ENCODE measurements at regions not wholly inside any gene's neighbourhood (a gene's known extent, or its start where the extent isn't known, plus 50 kb on each side); places are given as distances from the start of the nearest gene placed in this dataset.

DNA sequence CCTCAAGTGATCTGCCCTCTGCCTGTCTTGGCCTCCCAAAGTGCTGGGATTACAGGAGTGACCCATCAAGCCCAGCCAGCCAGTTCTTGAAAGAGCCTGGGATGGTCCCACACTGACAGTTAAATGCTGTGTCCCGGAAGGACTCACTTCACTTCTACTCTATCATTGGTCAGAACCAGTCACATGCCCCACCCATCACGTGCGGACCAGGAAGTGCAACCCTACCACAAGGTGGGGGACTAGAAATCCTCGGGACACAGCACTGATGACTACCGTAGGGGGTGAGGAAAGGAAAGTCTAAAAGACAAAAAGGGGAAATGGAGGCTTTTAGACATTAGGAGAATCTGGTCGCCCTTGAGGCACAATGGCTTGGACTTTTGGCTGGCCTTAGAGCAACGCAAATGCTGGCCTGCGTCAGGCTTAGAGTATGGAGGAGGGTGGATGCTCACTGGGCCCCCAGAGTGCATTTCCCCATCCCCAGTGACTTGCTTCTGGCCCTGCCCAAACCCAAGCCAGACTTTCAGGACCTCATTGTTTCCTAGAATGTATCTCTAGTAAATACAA is 207.7 kb downstream of the TTC8 start:
- Histone ChIP-seq H3K9me3 (ENCODE audit: control insufficient read depth, insufficient read depth, low read length) (no peaks in the 10 kb centered on the region), H3K27me3 (ENCODE audit: control insufficient read depth, insufficient read depth, low read length) (peaks cover 2% of the 10 kb centered on the region; the same call in 1 of the 2 replicates)

DNA sequence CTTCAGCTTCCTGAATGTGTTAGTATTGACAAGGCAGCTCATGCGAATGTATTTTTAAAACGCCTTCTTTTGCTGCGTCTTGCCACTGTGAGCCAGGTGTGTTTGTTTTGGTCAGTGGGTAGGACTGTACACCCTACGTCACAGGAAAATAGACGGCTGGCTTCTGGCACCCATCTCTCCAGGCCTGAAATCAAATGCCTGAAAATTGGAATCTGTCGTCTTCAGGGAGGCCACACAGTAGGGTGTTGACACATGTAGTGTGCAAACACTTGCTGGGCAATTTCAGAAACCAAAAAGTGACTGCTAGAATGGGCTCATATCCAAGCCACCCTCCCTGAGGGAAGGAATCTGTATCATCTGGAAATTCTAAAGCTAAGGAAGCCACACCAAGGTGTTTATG is 209.3 kb downstream of the TTC8 start:
- H3K27me3 ChIP-seq (ENCODE audit: control insufficient read depth, insufficient read depth, low read length) = peaks cover 1% of the 10 kb centered on the region; the same call in 1 of the 2 replicates

More for the DNA sequence above, 207.7 kb downstream of the TTC8 start:
- H3K27ac ChIP-seq (ENCODE audit: low read length) = no peak overlapping the region
- H3K4me1 ChIP-seq (ENCODE audit: control insufficient read depth, insufficient read depth, low read length) = no peaks in the 10 kb centered on the region
- whole genome bisulfite sequencing (ENCODE audit: insufficient coverage, insufficient read length) = no CpG with 5 or more reads among the region's 8 CpGs
- H3K36me3 ChIP-seq (ENCODE audit: control insufficient read depth, insufficient read depth, low read length) = no peaks in the 10 kb centered on the region
- no peak overlapping the region for H3K4me3 ChIP-seq (ENCODE audit: low read length)
- no peak for DNase-seq (ENCODE audit: low read depth, low spot score)

DNA sequence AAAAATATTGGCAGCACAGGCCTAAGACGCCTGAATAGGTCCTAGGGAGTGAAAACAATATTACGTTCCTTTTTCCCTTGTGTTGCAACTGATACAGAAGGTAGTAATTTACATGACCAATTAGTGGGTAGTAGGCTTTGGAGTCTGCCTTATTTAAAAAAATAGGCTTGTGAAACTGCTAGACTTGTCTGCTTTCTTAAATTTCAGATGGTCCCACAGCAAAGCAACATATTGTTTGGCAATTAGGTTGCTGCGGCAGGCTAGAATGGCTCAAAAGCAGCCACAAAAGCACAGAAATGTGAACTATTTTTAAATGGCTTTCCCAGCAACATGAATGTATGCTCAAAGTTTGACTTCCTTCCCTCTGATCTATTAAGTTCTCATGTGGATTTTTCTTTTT is 211.9 kb downstream of the TTC8 start:
- H3K4me3 ChIP-seq (ENCODE audit: low read length) = no peak overlapping the region
- DNase-seq (ENCODE audit: low read depth, low spot score) = no peak

More for the DNA sequence above, 209.3 kb downstream of the TTC8 start:
- H3K4me3 ChIP-seq (ENCODE audit: low read length) = no peak overlapping the region
- WGBS (ENCODE audit: insufficient coverage, insufficient read length) = no CpG with 5 or more reads among the region's 6 CpGs
- H3K36me3 ChIP-seq (ENCODE audit: control insufficient read depth, insufficient read depth, low read length) = no peaks in the 10 kb centered on the region
- no peak for DNase-seq (ENCODE audit: low read depth, low spot score)
- H3K27ac ChIP-seq (ENCODE audit: low read length) = no peak overlapping the region
- no peaks in the 10 kb centered on the region for H3K4me1 ChIP-seq (ENCODE audit: control insufficient read depth, insufficient read depth, low read length)
- no peaks in the 10 kb centered on the region for H3K9me3 ChIP-seq (ENCODE audit: control insufficient read depth, insufficient read depth, low read length)

DNA sequence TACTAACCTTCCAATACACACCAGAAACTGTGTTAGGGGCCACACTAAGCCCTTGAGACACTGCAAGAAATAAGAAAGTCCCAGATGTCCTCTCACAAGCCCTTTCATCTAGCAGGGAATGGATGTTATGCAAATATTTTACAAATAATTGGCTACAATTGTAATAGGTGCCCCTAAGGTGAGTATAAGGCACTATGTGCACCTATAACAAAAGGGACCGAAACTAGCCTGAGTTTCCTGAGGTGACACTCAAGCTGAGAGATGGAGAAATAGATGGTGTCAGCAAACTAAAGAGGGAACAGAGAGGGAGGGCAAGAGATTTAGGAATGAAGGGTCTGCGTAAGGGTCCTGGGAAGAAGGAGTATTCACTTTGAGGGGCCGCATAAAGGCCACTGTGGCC is 212.6 kb downstream of the TTC8 start:
- no peaks in the 10 kb centered on the region for H3K27me3 ChIP-seq (ENCODE audit: control insufficient read depth, insufficient read depth, low read length)
- H3K4me3 ChIP-seq (ENCODE audit: low read length) = no peak overlapping the region
- no peak for DNase-seq (ENCODE audit: low read depth, low spot score)
- peaks cover 3% of the 10 kb centered on the region; the same call in 1 of the 2 replicates for H3K4me1 ChIP-seq (ENCODE audit: control insufficient read depth, insufficient read depth, low read length)
- H3K36me3 ChIP-seq (ENCODE audit: control insufficient read depth, insufficient read depth, low read length) = no peaks in the 10 kb centered on the region
- no CpG with 5 or more reads among the region's 3 CpGs for WGBS (ENCODE audit: insufficient coverage, insufficient read length)
- H3K27ac ChIP-seq (ENCODE audit: low read length) = no peak overlapping the region
- no peaks in the 10 kb centered on the region for H3K9me3 ChIP-seq (ENCODE audit: control insufficient read depth, insufficient read depth, low read length)

More for the DNA sequence above, 211.9 kb downstream of the TTC8 start:
- H3K4me1 ChIP-seq (ENCODE audit: control insufficient read depth, insufficient read depth, low read length) = peaks cover 3% of the 10 kb centered on the region; the same call in 1 of the 2 replicates
- no CpG with 5 or more reads among the region's 3 CpGs for WGBS (ENCODE audit: insufficient coverage, insufficient read length)
- H3K36me3 ChIP-seq (ENCODE audit: control insufficient read depth, insufficient read depth, low read length) = no peaks in the 10 kb centered on the region
- no peaks in the 10 kb centered on the region for H3K9me3 ChIP-seq (ENCODE audit: control insufficient read depth, insufficient read depth, low read length)
- no peaks in the 10 kb centered on the region for H3K27me3 ChIP-seq (ENCODE audit: control insufficient read depth, insufficient read depth, low read length)
- no peak overlapping the region for H3K27ac ChIP-seq (ENCODE audit: low read length)

DNA sequence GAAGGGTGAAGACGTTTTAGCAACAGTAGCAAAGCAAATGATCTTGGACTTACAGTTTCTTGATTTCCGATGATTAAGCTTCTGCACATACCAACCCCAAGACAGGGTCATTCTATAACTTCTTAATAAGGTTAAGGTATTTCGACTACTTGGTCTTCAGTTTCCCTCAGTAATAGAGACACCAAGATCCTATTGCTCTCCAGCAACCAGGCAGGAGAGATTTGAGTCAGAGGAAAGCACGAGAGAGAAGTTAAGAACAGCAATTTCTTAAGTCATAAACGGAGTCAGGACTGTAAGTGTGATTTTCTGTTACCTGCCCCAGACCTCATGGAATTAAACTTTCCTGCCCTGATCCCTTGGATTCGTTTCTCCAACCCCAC is 215.6 kb downstream of the TTC8 start:
- H3K4me1 ChIP-seq (ENCODE audit: control insufficient read depth, insufficient read depth, low read length) = peaks cover 3% of the 10 kb centered on the region; the same call in 1 of the 2 replicates
- H3K27ac ChIP-seq (ENCODE audit: low read length) = no peak overlapping the region
- no peaks in the 10 kb centered on the region for H3K36me3 ChIP-seq (ENCODE audit: control insufficient read depth, insufficient read depth, low read length)
- no peak for DNase-seq (ENCODE audit: low read depth, low spot score)
- H3K4me3 ChIP-seq (ENCODE audit: low read length) = no peak overlapping the region
- no CpG with 5 or more reads among the region's 6 CpGs for WGBS (ENCODE audit: insufficient coverage, insufficient read length)
- no peaks in the 10 kb centered on the region for H3K27me3 ChIP-seq (ENCODE audit: control insufficient read depth, insufficient read depth, low read length)
- H3K9me3 ChIP-seq (ENCODE audit: control insufficient read depth, insufficient read depth, low read length) = no peaks in the 10 kb centered on the region

DNA sequence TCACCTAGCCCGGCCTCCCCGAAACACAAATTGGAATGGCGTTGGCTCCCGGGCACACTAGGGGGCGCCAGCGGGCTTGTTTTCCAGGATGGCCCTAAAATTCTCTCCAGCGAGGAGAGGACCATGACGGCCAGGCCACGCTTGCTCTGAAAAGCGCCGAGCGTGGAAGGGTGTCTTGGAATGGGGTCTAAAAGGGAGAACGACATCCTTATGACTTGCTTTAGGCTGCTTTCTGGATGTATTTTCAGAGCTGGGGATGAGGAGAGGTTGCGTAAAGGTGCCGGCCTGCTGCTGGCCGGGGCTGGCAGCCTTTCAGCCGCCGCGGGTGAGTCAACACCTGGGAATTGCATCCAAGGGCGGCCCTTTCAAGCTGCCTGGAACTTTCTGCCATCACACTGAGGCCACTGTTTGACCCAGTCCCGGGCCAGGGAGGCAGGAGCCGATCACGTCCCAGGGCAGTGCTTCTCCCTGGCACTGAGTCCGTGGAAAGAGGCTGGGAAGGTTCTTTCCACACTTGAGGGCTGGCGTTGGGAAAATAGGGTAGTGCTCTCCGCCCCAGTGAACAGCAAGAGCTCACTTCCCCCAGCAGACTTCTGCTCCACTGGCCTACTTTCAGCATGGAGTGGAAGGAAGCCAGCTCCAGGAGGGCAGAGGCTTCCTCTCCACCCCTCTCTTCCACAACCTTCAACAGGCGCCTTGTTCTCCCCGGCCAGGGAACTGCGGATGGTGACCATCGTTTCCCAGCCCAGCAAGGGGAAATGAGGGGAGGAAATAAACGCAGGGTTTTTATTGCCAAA is 216.2 kb downstream of the TTC8 start:
- DNase-seq (ENCODE audit: low read depth, low spot score) = no peak
- no CpG with 5 or more reads among the region's 31 CpGs for WGBS (ENCODE audit: insufficient coverage, insufficient read length)
- peak overlapping the region; percentile 25; the same call in 1 of the 2 replicates for H3K4me3 ChIP-seq (ENCODE audit: low read length)

DNA sequence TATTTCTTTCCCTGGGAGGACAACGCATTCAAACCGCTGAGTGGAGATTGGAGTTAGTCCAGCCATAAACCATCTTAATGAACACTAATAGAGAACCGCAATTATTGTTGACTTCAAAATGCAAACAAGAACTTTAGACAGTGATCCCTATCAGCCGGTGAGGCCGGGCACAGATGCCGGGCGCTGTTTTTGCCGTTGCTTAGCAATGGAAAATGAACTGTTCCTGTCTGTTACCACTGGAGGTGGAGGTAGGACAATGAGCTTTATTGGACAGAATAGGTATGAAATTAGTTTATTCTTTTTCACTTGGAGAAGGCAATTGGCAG is 216.8 kb downstream of the TTC8 start:
- no peak for DNase-seq (ENCODE audit: low read depth, low spot score)
- no peaks in the 10 kb centered on the region for H3K36me3 ChIP-seq (ENCODE audit: control insufficient read depth, insufficient read depth, low read length)
- peaks cover 3% of the 10 kb centered on the region; the same call in 1 of the 2 replicates for H3K4me1 ChIP-seq (ENCODE audit: control insufficient read depth, insufficient read depth, low read length)
- no peaks in the 10 kb centered on the region for H3K27me3 ChIP-seq (ENCODE audit: control insufficient read depth, insufficient read depth, low read length)
- no peak overlapping the region for H3K4me3 ChIP-seq (ENCODE audit: low read length)
- H3K9me3 ChIP-seq (ENCODE audit: control insufficient read depth, insufficient read depth, low read length) = no peaks in the 10 kb centered on the region
- H3K27ac ChIP-seq (ENCODE audit: low read length) = no peak overlapping the region
- WGBS (ENCODE audit: insufficient coverage, insufficient read length) = no CpG with 5 or more reads among the region's 8 CpGs

More for the DNA sequence above, 216.2 kb downstream of the TTC8 start:
- H3K9me3 ChIP-seq (ENCODE audit: control insufficient read depth, insufficient read depth, low read length) = no peaks in the 10 kb centered on the region
- H3K36me3 ChIP-seq (ENCODE audit: control insufficient read depth, insufficient read depth, low read length) = no peaks in the 10 kb centered on the region
- no peak overlapping the region for H3K27ac ChIP-seq (ENCODE audit: low read length)
- H3K4me1 ChIP-seq (ENCODE audit: control insufficient read depth, insufficient read depth, low read length) = peaks cover 3% of the 10 kb centered on the region; the same call in 1 of the 2 replicates
- H3K27me3 ChIP-seq (ENCODE audit: control insufficient read depth, insufficient read depth, low read length) = no peaks in the 10 kb centered on the region

DNA sequence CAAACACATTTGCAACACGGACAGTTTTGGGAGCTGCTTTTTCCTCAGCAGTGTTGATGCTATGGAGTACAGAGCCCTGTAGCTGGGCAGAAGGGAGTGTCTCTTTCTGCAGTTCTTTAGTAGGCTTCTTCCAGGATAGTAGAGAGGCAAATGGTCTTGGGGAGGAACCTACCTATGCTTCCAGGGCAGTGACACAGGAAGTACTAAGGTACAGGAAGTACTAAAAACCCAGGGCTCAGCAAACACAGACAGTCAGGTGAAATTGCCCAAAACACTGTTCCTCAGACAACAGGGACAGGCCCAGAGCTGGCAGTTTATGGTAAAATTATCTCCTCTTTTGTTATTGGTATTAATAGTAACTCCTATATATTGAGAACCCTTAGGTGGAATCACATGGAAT is 217.6 kb downstream of the TTC8 start:
- H3K4me3 ChIP-seq (ENCODE audit: low read length) = no peak overlapping the region
- no peaks in the 10 kb centered on the region for H3K27me3 ChIP-seq (ENCODE audit: control insufficient read depth, insufficient read depth, low read length)
- no peaks in the 10 kb centered on the region for H3K9me3 ChIP-seq (ENCODE audit: control insufficient read depth, insufficient read depth, low read length)
- H3K27ac ChIP-seq (ENCODE audit: low read length) = no peak overlapping the region
- DNase-seq (ENCODE audit: low read depth, low spot score) = no peak
- WGBS (ENCODE audit: insufficient coverage, insufficient read length) = no CpG with 5 or more reads among the region's 1 CpG
- H3K36me3 ChIP-seq (ENCODE audit: control insufficient read depth, insufficient read depth, low read length) = no peaks in the 10 kb centered on the region
- H3K4me1 ChIP-seq (ENCODE audit: control insufficient read depth, insufficient read depth, low read length) = peaks cover 3% of the 10 kb centered on the region; the same call in 1 of the 2 replicates

DNA sequence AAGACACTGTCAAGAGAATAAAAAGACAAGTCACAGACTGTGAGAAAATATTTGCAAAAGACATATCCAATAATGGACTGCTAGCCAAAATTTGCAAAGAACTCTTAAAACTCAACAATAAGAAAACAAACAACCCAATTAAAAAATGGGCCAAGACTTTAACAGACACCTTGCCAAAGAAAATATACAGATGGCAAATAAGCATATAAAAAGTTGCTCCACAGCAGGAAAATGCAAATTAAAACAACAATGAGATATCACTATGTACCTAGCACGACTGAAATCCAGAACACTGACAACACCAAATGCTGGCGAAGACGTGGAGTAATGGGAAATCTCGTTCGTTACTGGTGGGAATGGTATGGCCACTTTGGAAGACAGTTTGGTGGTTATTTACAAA is 228.9 kb downstream of the TTC8 start:
- Histone ChIP-seq H3K27ac (ENCODE audit: low read length) (no peak overlapping the region), H3K27me3 (ENCODE audit: control insufficient read depth, insufficient read depth, low read length) (no peaks in the 10 kb centered on the region), H3K4me3 (ENCODE audit: low read length) (no peak overlapping the region), H3K36me3 (ENCODE audit: control insufficient read depth, insufficient read depth, low read length) (no peaks in the 10 kb centered on the region), H3K9me3 (ENCODE audit: control insufficient read depth, insufficient read depth, low read length) (no peaks in the 10 kb centered on the region; the same call in 1 of the 2 replicates), H3K4me1 (ENCODE audit: control insufficient read depth, insufficient read depth, low read length) (no peaks in the 10 kb centered on the region)
- no CpG with 5 or more reads among the region's 5 CpGs for WGBS (ENCODE audit: insufficient coverage, insufficient read length)
- no peak for DNase-seq (ENCODE audit: low read depth, low spot score)

DNA sequence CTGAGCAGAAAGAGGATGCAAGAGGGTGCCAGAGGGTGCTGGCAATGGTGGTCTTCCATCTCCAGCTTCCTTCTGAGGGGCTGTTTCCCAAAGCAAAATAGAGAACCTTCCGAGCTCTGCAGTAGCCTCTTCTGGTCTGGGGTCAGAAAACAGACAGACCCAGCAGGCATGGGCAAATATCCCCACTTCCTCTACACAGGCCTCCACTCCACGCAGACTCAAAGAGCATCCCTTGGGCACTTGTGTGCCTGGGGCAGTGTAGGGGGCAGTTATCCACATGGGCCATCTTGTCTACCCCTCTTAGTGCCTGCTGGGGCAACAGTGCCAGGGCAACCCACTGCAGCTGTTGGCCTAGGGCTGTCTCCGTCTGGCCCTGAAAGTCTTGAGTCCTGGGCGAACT is 231.9 kb downstream of the TTC8 start:
- no CpG with 5 or more reads among the region's 4 CpGs for WGBS (ENCODE audit: insufficient coverage, insufficient read length)
- H3K9me3 ChIP-seq (ENCODE audit: control insufficient read depth, insufficient read depth, low read length) = no peaks in the 10 kb centered on the region; the same call in 1 of the 2 replicates
- H3K27ac ChIP-seq (ENCODE audit: low read length) = no peak overlapping the region
- H3K4me3 ChIP-seq (ENCODE audit: low read length) = no peak overlapping the region
- H3K27me3 ChIP-seq (ENCODE audit: control insufficient read depth, insufficient read depth, low read length) = no peaks in the 10 kb centered on the region
- DNase-seq (ENCODE audit: low read depth, low spot score) = no peak
- H3K36me3 ChIP-seq (ENCODE audit: control insufficient read depth, insufficient read depth, low read length) = no peaks in the 10 kb centered on the region
- no peaks in the 10 kb centered on the region for H3K4me1 ChIP-seq (ENCODE audit: control insufficient read depth, insufficient read depth, low read length)
